ENCODE measurements at regions not wholly inside any gene's neighbourhood (a gene's known extent, or its start where the extent isn't known, plus 50 kb on each side); places are given as distances from the start of the nearest gene placed in this dataset.

DNA sequence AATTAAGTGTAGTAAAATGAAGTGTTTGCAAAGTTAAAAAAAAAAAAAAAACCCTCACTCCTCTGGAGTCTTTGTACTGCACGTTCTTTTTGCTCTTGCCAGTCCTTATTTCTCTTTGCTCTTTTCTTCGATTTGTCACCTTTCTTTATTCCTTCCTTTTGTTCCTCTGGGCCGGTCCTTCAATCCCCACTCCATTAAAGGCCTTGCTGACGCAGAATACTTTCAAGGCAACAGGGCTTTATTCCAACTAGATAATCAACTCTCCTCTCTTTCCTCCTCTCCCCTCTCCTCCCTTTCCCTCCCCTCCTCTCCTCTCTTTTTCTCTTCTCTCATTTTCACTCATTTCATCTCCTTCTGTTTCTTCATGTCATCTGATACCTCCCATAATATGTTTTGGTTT lies 138.2 kb upstream of the NTM start:
- DNase-seq (ENCODE audit: low read depth): no peak

DNA sequence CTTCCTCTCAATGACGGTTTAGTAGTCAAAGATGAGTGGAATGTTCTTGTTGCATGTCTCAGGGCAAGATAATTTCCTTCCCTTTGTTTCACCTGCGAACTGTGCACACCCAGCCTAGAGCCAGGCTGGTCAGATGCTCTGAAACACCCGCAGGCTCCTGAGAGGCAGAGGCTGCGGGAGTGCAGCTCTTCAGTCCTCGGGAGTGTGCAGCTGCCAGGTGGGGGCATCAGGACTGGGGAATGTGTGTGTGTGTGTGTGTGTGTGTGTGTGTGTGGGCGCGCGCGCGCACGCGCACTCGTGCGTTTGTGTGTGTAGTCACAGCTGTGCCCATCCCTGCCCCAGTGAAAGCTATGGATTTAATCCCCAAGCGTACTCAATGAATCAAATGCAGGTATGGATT lies 136.2 kb upstream of the NTM start:
- DNase-seq (ENCODE audit: low read depth): no peak

DNA sequence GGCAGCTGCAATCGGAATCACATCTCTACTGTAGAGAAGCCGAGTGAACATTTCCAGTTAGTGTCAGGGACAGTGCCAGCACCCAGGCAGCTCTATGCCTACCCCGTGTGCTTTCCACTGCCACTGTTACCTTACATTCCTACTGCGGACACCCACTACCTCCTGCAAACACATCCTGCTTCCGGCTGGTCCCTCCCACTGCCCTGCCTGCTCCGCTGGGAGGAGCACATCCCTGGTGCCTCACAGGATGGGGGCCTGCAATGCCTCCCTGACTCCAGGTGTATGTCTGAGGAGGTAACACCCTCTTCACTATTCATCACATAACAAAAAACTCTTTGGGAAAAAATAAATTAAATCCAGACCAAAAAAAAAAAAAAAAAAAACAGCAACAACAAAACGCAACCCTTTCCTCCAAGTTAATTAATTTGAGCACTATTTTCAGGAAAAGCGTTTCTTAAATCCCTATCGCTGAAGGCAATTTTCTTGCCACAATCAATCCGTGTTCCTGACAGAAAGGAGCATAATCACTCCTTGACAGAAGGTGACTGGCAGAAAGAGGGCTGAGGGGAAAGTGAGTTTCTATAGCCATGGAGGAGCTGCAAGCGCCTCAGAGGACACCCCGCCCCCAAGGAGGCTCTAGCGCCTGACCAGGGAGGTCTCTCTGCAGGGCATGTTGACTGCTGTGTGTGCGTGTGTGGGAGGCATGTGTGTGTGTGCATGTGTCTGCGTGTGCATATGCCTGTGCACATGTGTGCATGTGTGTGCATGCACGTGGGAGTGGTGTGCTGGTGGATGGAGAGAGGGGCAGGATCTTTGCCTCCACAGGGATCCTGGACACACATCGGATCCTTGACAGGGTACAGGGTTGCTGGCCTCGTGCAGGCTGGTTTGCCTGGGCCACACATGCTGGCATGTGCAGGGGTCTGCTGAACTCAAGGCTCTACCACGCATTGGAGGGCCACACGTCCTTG lies 134.8 kb upstream of the NTM start:
- no peak for DNase-seq (ENCODE audit: low read depth)

DNA sequence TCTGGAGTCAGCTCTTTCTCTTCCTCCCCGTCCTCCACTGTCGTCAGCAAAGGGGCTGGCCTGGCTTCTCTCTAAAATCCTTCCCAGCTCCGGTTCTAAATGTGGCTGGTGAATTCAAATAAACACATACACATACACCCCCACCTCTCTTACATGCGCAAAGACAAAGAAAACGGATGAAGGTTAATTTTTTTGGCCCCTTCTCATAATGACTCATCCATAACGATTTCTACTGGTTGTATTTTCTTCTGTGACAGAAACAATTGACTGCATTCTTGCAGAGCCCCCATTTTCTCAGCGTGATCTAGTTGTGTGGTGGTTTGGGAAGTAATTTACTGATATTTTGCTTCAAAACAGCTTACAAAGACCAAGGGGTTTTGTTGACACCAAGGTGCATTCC lies 130.0 kb upstream of the NTM start:
- DNase-seq (ENCODE audit: low read depth): no peak

DNA sequence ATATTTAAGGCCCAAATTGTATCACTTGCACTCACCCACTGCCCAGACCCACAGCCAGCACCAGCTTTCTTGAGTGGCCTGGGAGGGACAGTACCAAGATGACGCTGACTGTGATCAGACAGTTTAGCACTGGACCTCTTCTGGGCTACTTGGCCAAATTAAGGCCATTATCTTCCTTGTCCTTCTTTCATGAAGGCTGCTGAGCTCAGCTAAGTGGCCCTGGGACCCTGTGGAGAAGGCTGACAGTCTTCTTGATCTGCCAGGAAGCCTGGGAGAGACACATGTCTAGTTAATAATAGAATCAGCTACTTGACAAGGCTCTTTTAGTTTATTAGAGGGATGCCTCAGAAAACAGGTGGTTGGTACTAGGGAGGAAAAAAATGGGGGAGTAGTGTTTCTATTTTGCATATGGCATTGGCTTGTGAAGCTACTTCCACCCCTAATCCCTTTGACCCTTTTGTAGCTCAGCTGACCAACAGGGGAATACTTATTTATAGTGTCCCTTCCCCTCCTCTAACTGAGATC lies 127.9 kb upstream of the NTM start:
- no peak for DNase-seq (ENCODE audit: low read depth)

DNA sequence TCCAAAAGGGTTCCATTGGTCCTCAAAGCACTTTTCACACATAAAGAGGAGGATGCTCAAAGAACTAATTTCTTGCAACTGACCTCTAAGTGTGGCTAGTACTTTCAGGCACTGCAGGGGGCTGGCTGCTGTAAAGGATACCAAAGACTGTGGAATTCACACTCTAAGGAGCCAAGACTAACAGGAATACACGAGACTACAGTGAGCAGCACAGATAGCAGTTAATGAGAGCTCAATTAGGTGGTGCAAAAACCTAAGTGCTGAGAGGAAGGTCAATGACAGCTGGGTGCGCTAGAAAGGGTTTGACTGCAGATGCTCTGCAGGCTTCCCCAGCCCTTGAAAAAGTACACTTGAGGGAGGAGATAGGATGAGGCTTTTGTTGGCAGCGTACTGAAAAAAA lies 124.3 kb upstream of the NTM start:
- no peak for DNase-seq (ENCODE audit: low read depth)

DNA sequence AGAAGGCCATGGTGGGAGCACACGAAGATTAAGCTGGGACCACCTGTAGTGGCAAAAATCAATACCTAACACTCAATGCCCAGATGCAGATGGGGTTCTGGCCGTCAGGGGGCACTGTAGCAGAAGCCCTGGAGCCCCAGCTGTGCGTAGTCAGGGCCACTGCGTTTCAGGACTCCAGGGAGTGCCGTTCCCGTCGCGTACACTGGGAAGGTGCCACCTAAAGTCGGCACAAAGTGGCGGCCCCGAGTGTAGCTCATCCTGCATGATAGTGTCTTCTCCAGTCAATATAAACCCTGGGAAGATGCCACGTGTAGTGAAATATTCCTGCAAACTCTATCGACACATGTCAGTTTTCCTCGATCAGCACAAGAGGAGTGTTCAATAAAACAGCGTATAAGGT lies 123.8 kb upstream of the NTM start:
- no peak for DNase-seq (ENCODE audit: low read depth)

DNA sequence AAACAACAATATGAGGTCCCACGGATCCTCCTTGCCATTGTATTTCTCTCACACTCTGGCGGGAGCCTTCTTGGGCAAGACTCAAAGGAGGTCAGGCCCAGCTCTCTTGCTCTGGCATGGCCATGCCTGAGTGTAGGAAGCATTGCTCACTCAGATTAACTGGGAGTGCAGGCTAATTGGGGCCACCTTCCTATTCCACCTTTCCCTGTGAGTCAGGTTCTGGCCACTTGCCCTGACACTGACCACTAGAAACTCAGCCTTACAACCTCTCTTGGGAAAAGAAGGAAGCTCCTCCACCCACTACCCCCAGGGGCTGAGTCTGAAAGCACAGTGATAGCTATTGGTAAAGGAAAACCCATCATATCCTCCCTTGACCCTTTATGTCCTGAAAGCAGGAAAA lies 121.8 kb upstream of the NTM start:
- no peak for DNase-seq (ENCODE audit: low read depth)

DNA sequence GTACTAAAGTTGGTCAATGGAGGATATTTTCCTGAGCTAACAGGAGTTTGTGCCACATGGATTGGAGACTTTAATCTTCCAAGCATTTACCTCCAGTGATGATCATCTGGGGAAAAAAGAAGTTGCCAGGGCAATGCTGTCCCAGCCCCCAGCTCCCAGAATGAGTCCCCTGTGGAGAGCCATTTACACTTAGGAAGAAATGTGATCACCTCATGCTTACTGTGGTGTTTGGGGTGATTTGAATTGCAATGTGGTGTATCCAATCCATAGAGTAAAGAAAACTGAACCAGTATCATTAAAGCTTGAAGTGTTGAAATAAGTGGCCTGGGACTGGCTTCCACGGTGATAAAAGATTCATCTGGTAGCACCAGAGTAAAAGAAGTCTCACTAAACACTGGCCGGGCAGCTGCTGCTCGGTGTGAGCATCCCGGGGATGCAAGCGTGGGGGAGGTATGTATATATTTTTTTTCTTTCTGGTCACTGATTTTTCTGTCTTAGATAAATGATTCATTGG lies 117.2 kb upstream of the NTM start:
- no peak for DNase-seq (ENCODE audit: low read depth)

DNA sequence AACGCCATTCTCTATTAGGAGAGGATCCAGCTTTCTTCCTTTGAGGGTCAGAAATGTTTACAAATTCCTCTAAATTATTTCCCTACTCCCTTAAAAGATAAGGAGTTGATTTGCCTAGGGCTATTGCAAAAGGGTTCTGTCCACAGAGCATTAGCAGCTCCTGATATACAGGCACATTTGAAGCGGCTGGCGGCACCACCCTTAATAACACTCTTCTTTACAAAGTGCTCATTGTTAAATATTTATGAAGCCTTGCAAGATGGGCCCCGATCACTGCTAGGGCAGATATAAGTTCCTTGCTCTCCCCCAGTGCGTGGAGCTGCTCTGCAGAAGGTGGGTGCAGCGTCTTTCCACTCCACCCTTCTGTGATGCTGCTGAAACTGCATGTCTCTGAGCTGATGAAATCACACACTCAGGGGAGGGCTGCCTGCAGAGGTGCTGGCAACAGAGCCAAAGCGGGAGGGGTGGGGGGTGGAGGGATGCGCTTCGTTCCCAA lies 116.7 kb upstream of the NTM start:
- DNase-seq (ENCODE audit: low read depth): no peak

DNA sequence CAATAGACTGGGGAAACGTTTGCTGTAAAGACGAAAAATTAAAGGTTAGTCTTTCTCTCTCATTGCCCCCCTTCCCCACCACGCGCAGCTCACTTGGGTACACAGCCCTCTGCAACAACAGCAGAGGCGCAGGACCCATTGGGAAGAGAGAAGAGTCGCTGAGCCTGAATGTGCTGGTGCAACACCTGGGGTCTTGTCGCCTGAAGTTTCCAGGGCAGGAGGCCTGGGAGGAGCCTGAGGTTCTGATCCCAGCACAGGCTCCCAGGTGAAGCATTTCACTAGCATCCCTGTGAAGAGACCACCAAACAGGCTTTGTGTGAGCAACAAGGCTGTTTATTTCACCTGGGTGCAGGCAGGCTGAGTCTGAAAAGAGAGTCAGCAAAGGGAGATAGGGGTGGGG lies 116.2 kb upstream of the NTM start:
- no peak for DNase-seq (ENCODE audit: low read depth)

DNA sequence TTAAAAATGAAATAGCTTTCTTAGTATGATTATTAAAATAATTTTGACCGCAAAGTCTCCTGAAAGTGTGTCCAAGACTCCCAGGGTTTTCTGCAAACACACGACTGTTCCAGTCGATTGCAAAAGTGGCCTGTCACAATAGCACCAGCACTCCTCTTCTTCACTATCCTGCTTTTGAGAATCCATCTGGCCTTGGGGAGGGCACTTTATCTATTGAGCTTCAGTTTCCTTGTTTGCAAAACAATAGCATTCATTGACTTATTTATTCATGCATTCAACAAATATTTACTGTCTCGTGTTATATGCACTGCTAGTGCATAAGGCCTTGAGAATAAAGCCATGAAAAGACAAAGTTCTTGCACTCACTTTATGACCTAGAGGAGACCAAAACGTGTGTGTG lies 96.2 kb upstream of the NTM start:
- no peak for DNase-seq (ENCODE audit: low read depth)

DNA sequence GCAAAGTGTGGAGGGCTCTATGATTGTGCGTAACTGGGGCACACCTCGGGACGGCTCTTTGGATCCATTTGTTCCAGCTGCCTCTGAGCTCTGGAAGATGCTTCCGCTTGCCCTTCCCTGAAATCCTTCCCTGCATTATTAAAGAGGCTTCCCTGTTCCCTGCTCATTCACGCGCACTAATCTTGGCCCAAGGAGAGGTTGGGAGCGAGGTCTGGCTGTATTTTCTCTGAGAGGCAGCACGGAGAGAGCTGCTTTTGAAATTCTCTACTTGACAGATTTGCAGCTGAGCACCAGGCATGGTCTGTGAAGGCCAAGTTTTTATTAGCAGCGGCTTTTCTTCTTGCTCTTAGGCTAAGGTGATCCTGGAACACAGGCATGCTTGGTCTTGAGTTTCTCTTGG lies 94.8 kb upstream of the NTM start:
- no peak for DNase-seq (ENCODE audit: low read depth)

DNA sequence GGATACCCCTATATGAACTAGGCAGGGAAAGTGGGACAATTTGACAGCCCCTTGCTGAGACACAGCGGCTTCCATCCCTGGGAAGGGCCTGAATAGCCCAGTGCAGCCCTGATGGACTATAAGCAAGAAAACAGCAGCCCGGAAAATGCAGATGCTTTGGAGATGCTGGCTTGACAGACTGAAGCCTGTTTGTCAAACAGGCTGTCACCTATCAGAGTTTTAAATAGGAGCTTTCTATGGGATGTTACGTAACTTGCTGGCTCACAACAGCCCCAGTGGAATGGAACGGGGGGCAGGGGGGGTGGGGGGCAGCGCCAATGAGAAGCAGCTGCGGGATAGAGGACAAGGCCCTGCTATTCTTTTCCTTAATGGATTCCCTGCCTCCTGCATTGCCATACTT lies 91.9 kb upstream of the NTM start:
- DNase-seq (ENCODE audit: low read depth): no peak

DNA sequence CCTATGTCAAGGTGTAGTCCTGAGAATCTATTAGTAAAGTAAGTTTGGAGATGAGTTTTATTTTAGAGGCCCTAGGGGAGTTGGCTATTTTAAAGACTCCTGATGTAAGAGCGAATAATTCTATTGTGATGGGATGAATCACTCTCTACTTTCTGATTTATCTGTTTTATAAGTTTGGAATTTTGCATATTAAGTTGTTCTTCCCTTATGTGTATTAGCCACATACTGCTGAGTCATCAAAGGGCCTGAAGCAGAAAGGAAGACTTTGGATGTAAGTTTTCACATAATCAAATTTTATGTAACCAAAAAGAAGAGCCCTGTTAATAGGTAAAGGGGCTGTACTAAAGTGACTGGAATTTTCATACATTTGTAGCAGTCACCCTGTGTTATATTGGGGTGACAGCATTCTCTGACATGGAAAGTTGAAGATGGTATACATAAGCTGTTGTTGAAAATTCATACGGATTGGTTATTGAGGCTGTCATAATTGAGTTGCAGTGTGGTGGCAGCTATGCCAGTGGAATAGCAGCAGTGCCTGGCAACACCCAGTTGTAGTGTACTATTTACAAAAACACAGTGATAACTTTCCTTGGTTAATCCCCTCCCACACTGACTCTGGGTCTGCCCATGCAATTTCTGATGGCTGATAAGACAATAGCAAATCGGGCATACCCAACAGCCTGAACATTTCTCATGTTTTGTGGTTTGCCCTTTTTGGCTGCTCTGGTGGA lies 90.6 kb upstream of the NTM start:
- no peak for DNase-seq (ENCODE audit: low read depth)

DNA sequence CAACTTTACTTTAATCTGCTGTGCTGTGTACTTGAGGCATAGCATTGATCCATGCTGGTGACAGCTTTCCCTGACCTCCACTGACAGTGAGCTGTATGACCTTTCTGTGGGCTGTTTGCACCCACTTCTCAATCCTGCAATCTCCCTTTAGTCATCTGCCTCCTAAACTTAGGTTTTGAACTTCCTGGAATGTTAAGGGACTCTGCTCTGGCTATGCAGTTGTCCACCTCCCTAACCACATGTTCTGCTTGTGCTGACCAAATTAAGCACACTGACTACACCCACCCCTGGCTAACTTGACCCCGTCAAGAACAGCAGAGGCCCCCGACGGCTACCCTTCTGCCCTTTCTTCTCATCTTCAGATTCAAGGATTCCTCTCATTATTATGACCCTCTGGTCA lies 89.1 kb upstream of the NTM start:
- DNase-seq (ENCODE audit: low read depth): no peak

DNA sequence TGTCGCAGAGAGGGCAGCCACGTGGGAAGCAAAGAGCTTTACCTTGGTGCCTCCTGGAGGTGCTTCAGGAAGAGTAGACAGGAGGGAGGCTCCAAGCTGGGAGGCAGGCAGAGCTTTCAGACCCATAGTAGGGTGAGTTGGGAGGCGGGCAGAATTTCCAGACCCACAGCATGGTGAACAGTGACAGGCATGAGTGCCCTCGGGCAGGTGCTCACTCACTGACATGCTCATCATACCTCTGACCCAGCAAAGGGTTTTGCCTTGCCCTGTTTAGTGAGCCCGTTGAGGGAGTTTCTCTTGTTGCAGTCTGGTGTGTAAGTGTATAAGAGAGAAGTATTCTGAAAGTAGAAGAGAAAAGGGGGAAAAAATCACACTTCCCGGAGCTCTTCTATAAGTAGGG lies 86.4 kb upstream of the NTM start:
- DNase-seq (ENCODE audit: low read depth): no peak

DNA sequence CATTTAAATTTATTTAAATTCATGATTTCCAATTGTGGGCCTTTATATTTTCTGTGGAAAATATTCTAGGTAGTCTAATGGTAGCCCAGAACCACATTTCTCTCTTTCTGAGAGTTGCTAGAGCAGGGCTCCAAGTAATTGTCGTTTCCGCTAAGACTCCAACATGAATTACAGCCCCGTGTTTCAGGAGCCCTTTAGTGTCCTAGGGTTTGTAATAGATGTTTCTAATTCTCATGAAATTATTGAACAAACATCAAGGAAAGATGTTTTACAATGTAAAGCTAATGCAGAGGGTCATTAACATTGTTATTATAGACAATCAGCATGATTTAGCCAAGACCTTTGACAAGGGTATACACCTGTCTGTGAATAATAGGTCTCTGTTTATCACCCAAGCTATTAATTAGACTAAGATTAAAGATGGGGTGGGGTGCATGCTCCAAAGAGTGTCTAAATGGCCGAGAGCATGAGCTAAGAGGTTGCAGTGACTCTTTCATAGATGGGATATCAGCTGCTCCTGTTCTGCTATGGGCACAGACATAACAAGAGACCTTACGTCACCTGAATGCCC lies 81.8 kb upstream of the NTM start:
- no peak for DNase-seq (ENCODE audit: low read depth)

DNA sequence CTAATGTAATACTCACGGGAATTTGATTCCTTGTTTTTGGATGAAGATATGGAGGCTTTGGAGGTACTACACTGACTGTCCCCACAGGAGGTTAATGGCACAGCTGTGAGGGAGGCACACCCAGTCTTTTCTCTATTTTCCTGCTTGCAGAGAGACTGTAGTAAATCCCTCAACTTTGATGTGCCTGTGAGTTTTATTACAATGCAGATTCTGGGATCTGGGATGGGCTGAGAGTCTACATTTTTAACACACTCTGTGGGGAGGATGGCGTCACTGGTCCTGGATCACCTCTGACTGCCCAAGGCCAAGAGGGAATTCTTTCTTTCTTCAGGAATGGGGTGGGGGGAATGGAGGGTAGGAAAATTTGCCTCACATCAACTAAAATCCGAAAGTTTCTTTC lies 80.2 kb upstream of the NTM start:
- no peak for DNase-seq (ENCODE audit: low read depth)

DNA sequence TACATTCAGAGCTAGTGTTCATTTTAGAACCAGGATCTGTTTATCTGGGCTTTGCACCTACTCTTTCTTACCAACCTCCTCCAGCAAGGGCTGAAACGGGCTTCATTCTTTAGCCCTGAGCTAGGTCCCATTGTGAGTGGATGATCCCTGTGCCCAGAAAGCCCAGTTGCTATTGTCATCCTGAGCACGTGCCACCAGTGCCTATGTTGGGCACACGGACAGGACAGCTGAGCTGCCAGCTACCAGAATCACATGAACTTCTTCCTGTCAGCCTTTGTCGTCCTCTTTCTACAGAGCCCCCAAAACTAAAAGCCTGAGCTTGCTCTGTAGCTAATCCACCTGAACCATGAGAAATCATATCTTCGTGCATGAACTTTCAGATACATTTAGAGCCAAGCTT lies 74.4 kb upstream of the NTM start:
- no peak for DNase-seq (ENCODE audit: low read depth)

DNA sequence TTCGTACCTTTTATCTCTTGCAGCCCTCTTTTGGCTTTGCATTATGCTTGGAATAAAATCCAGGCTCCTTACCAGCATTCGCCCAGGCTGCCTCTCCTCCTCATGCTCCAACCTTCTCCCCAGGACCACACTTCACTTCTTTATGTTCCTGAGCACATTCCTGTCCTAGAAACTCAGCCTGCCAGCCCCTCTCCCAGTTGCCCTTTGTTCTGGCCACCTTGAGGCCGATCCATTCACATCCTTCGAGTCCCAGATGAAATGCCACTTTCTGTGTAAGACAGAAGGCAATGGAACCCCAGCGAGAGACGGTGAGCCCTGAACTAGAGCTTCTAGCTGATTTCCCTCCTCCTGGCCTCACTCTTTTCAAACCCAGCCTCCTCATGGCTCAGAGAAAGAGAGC lies 73.0 kb upstream of the NTM start:
- no peak for DNase-seq (ENCODE audit: low read depth)

Measured in renal cortical epithelial cell (primary cell).